Liver (tissue), 3 donors: ENCODE measurements at regions not wholly inside any gene's neighbourhood (a gene's known extent, or its start where the extent isn't known, plus 50 kb on each side); places are given as distances from the start of the nearest gene placed in this dataset.

Experiments used
- GABPA ChIP-seq, 2 donors: IDR thresholded peaks in 1 of 2; conservative IDR thresholded peaks in 1 of 2; 2 replicates each; pipeline ENCODE4 v1.6.1; 2016; ENCODE audit warnings: antibody characterized with exemption in 2 of 2, mild to moderate bottlenecking in 1 of 2, moderate library complexity in 1 of 2
- JUND ChIP-seq, 2 donors: IDR thresholded peaks; 2 replicates each; pipeline ENCODE4 v1.6.1; 2016; ENCODE audit warnings: antibody characterized with exemption in 2 of 2
- RAD21 ChIP-seq, 2 donors: IDR thresholded peaks; 2 replicates each; pipeline ENCODE4 v1.6.1; 2016; ENCODE audit warnings: antibody characterized with exemption in 2 of 2, mild to moderate bottlenecking in 2 of 2
- SP1 ChIP-seq: IDR thresholded peaks from 2 replicates; pipeline ENCODE4 v1.6.1; 2018; ENCODE audit warnings: antibody characterized with exemption, mild to moderate bottlenecking
- TAF1 ChIP-seq: conservative IDR thresholded peaks from 2 replicates; pipeline ENCODE4 v1.6.1; 2016; ENCODE audit warnings: antibody characterized with exemption, mild to moderate bottlenecking
- YY1 ChIP-seq: IDR thresholded peaks from 2 replicates; pipeline ENCODE4 v1.6.1; 2016; ENCODE audit warnings: antibody characterized with exemption, mild to moderate bottlenecking
- TF ChIP-seq, protein P1 (sequence below): fragments of 150-350 bp; IDR thresholded peaks from 2 replicates; pipeline ENCODE4 v1.5.1; 2017; ENCODE audit warnings: improper control_type of control experiment, low read depth, low read length; ENCODE audit not compliant: missing input control
- TF ChIP-seq, protein P2 (sequence below): IDR thresholded peaks from 2 replicates; pipeline ENCODE4 v1.6.1; 2016; ENCODE audit warnings: antibody characterized with exemption, mild to moderate bottlenecking
- TF ChIP-seq, protein P3 (sequence below): IDR thresholded peaks from 2 replicates; pipeline ENCODE4 v1.6.1; 2016; ENCODE audit warnings: antibody characterized with exemption
- TF ChIP-seq, protein P4 (sequence below): IDR thresholded peaks from 2 replicates; pipeline ENCODE4 v1.6.1; 2016; ENCODE audit warnings: antibody characterized with exemption
- TF ChIP-seq, protein P5 (sequence below): IDR thresholded peaks from 2 replicates; pipeline ENCODE4 v1.6.1; 2016; ENCODE audit warnings: antibody characterized with exemption
- donor health status: healthy.
- donor health status: healthy.

DNA sequence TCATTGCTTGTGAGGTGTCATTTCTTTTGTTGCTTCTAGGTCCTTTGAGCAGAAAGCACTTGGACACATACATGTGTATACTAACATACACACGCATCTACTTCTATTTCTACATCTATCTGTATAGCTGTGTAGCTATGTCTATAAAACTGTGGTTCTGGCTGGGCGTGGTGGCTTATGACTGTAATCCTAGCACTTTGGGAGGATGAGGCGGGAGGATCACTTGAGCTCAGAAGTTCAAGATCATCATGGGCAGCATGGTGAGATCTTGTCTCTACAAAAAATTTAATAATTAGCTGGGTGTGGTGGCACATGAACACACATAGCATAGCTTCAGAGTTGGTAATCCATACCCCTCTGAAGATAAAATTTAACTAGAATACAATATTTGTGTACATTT lies 65.0 kb upstream of the MAGI1 start:
- TF ChIP-seq, protein P1, sequence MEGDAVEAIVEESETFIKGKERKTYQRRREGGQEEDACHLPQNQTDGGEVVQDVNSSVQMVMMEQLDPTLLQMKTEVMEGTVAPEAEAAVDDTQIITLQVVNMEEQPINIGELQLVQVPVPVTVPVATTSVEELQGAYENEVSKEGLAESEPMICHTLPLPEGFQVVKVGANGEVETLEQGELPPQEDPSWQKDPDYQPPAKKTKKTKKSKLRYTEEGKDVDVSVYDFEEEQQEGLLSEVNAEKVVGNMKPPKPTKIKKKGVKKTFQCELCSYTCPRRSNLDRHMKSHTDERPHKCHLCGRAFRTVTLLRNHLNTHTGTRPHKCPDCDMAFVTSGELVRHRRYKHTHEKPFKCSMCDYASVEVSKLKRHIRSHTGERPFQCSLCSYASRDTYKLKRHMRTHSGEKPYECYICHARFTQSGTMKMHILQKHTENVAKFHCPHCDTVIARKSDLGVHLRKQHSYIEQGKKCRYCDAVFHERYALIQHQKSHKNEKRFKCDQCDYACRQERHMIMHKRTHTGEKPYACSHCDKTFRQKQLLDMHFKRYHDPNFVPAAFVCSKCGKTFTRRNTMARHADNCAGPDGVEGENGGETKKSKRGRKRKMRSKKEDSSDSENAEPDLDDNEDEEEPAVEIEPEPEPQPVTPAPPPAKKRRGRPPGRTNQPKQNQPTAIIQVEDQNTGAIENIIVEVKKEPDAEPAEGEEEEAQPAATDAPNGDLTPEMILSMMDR = no peak
- TF ChIP-seq, protein P2, sequence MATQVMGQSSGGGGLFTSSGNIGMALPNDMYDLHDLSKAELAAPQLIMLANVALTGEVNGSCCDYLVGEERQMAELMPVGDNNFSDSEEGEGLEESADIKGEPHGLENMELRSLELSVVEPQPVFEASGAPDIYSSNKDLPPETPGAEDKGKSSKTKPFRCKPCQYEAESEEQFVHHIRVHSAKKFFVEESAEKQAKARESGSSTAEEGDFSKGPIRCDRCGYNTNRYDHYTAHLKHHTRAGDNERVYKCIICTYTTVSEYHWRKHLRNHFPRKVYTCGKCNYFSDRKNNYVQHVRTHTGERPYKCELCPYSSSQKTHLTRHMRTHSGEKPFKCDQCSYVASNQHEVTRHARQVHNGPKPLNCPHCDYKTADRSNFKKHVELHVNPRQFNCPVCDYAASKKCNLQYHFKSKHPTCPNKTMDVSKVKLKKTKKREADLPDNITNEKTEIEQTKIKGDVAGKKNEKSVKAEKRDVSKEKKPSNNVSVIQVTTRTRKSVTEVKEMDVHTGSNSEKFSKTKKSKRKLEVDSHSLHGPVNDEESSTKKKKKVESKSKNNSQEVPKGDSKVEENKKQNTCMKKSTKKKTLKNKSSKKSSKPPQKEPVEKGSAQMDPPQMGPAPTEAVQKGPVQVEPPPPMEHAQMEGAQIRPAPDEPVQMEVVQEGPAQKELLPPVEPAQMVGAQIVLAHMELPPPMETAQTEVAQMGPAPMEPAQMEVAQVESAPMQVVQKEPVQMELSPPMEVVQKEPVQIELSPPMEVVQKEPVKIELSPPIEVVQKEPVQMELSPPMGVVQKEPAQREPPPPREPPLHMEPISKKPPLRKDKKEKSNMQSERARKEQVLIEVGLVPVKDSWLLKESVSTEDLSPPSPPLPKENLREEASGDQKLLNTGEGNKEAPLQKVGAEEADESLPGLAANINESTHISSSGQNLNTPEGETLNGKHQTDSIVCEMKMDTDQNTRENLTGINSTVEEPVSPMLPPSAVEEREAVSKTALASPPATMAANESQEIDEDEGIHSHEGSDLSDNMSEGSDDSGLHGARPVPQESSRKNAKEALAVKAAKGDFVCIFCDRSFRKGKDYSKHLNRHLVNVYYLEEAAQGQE = no peak
- TF ChIP-seq, protein P3, sequence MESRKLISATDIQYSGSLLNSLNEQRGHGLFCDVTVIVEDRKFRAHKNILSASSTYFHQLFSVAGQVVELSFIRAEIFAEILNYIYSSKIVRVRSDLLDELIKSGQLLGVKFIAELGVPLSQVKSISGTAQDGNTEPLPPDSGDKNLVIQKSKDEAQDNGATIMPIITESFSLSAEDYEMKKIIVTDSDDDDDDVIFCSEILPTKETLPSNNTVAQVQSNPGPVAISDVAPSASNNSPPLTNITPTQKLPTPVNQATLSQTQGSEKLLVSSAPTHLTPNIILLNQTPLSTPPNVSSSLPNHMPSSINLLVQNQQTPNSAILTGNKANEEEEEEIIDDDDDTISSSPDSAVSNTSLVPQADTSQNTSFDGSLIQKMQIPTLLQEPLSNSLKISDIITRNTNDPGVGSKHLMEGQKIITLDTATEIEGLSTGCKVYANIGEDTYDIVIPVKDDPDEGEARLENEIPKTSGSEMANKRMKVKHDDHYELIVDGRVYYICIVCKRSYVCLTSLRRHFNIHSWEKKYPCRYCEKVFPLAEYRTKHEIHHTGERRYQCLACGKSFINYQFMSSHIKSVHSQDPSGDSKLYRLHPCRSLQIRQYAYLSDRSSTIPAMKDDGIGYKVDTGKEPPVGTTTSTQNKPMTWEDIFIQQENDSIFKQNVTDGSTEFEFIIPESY = no peak
- TF ChIP-seq RAD21 (IDR thresholded peaks at IDR 0.05) = no peak
- TF ChIP-seq TAF1 = no peak
- no peak for TF ChIP-seq YY1
- no peak for TF ChIP-seq SP1
- TF ChIP-seq JUND (IDR thresholded peaks at IDR 0.05) = no peak
- no peak for TF ChIP-seq GABPA (IDR thresholded peaks at IDR 0.05 in 1 of 2, conservative IDR thresholded peaks at IDR 0.05 in 1 of 2)
- TF ChIP-seq, protein P4, sequence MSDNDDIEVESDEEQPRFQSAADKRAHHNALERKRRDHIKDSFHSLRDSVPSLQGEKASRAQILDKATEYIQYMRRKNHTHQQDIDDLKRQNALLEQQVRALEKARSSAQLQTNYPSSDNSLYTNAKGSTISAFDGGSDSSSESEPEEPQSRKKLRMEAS = no peak
- TF ChIP-seq, protein P5, sequence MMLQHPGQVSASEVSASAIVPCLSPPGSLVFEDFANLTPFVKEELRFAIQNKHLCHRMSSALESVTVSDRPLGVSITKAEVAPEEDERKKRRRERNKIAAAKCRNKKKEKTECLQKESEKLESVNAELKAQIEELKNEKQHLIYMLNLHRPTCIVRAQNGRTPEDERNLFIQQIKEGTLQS = no peak
